H9 (cell line): ENCODE measurements at regions not wholly inside any gene's neighbourhood (a gene's known extent, or its start where the extent isn't known, plus 50 kb on each side); places are given as distances from the start of the nearest gene placed in this dataset.
A peak's percentile ranks its signal among the peaks of the same experiment; 100 is the strongest.

Source experiments
- DNase-seq: peaks from one replicate; pipeline ENCODE4 v3.0.0-alpha.2; 2017
- H2AFZ ChIP-seq: one replicate; pipeline ENCODE4 v1.6.1; 2013; ENCODE audit warnings: mild to moderate bottlenecking, low read length, control low read depth, moderate library complexity
- H2AK5ac ChIP-seq: 2 replicates; pipeline ENCODE4 v1.6.1; 2013; ENCODE audit warnings: low read length, control low read depth, mixed read lengths; ENCODE audit not compliant: insufficient read length
- H2BK120ac ChIP-seq: one replicate; pipeline ENCODE4 v1.6.1; 2013; ENCODE audit warnings: low read depth, mild to moderate bottlenecking, low read length, control low read depth, inconsistent platforms; ENCODE audit not compliant: poor library complexity, severe bottlenecking
- H2BK12ac ChIP-seq: 2 replicates; pipeline ENCODE4 v1.6.1; 2013; ENCODE audit warnings: low read length, control low read depth, mixed read lengths, low read depth; ENCODE audit not compliant: insufficient read length
- H2BK15ac ChIP-seq: 2 replicates; pipeline ENCODE4 v1.6.1; 2013; ENCODE audit warnings: low read depth, low read length, control low read depth
- H2BK20ac ChIP-seq: one replicate; pipeline ENCODE4 v1.6.1; 2013; ENCODE audit warnings: low read depth, mild to moderate bottlenecking, low read length, control low read depth, inconsistent platforms; ENCODE audit not compliant: poor library complexity, severe bottlenecking
- H2BK5ac ChIP-seq: 2 replicates; pipeline ENCODE4 v1.6.1; 2013; ENCODE audit warnings: low read length, control low read depth, mixed read lengths; ENCODE audit not compliant: insufficient read length
- H3K14ac ChIP-seq: 2 replicates; pipeline ENCODE4 v1.6.1; 2013; ENCODE audit warnings: low read length, control low read depth; ENCODE audit not compliant: insufficient read depth
- H3K18ac ChIP-seq: 2 replicates; pipeline ENCODE4 v1.6.1; 2013; ENCODE audit warnings: low read depth, mild to moderate bottlenecking, mixed read lengths, low read length, control low read depth; ENCODE audit not compliant: insufficient read length
- H3K23ac ChIP-seq: 2 replicates; pipeline ENCODE4 v1.6.1; 2013; ENCODE audit warnings: low read length, control low read depth, mixed read lengths, low read depth; ENCODE audit not compliant: insufficient read length
- H3K23me2 ChIP-seq: 2 replicates; pipeline ENCODE4 v1.6.1; 2013; ENCODE audit warnings: low read depth, mild to moderate bottlenecking, mixed read lengths, low read length, control low read depth; ENCODE audit not compliant: insufficient read length, poor library complexity, severe bottlenecking
- H3K27ac ChIP-seq: 2 replicates; pipeline ENCODE4 v1.5.1; 2013; ENCODE audit warnings: low read length, control low read depth, mixed read lengths, low read depth; ENCODE audit not compliant: insufficient read length
- H3K27me3 ChIP-seq: 2 replicates; pipeline ENCODE4 v1.6.1; 2013; ENCODE audit warnings: low read length, control low read depth, inconsistent platforms; ENCODE audit not compliant: insufficient read depth
- H3K4ac ChIP-seq: 2 replicates; pipeline ENCODE4 v1.6.1; 2013; ENCODE audit warnings: low read depth, mild to moderate bottlenecking, control low read depth, inconsistent platforms, low read length, moderate library complexity
- H3K4me1 ChIP-seq: 2 replicates; pipeline ENCODE4 v1.6.1; 2013; ENCODE audit warnings: low read length, control low read depth, inconsistent platforms; ENCODE audit not compliant: insufficient read depth
- H3K4me2 ChIP-seq: 2 replicates; pipeline ENCODE4 v1.6.1; 2013; ENCODE audit warnings: low read length, control low read depth, mixed read lengths; ENCODE audit not compliant: insufficient read length, insufficient read depth
- H3K56ac ChIP-seq: 2 replicates; pipeline ENCODE4 v1.6.1; 2013; ENCODE audit warnings: low read depth, mild to moderate bottlenecking, mixed read lengths, low read length, control low read depth; ENCODE audit not compliant: insufficient read length
- H3K79me1 ChIP-seq: 2 replicates; pipeline ENCODE4 v1.6.1; 2013; ENCODE audit warnings: low read depth, mild to moderate bottlenecking, moderate library complexity, low read length, control low read depth, inconsistent platforms; ENCODE audit not compliant: insufficient read depth, poor library complexity, severe bottlenecking
- H3K79me2 ChIP-seq: 2 replicates; pipeline ENCODE4 v1.6.1; 2013; ENCODE audit warnings: low read length, control low read depth, inconsistent platforms; ENCODE audit not compliant: insufficient read depth
- H3K9ac ChIP-seq: 2 replicates; pipeline ENCODE4 v1.6.1; 2013; ENCODE audit warnings: low read length, control low read depth, mixed read lengths; ENCODE audit not compliant: insufficient read length; ENCODE audit errors: extremely low read depth
- H3K9me3 ChIP-seq: one replicate; pipeline ENCODE4 v1.6.1; 2013; ENCODE audit warnings: low read depth, low read length, inconsistent platforms; ENCODE audit not compliant: control insufficient read depth
- H3T11ph ChIP-seq: one replicate; pipeline ENCODE4 v1.6.1; 2013; ENCODE audit warnings: mild to moderate bottlenecking, low read length, control low read depth, inconsistent platforms
- H4K20me1 ChIP-seq: one replicate; pipeline ENCODE4 v1.6.1; 2013; ENCODE audit not compliant: control insufficient read depth, insufficient read length, insufficient read depth
- H4K5ac ChIP-seq: 2 replicates; pipeline ENCODE4 v1.6.1; 2013; ENCODE audit warnings: low read depth, mild to moderate bottlenecking, mixed read lengths, low read length, control low read depth; ENCODE audit not compliant: insufficient read length
- H4K8ac ChIP-seq: replicated peaks from 2 replicates; pipeline ENCODE4 v1.6.1; 2013; ENCODE audit warnings: low read length, control low read depth, mixed read lengths, low read depth; ENCODE audit not compliant: insufficient read length
- H4K91ac ChIP-seq: 2 replicates; pipeline ENCODE4 v1.6.1; 2013; ENCODE audit warnings: low read depth, mild to moderate bottlenecking, moderate library complexity, mixed read lengths, low read length, control low read depth; ENCODE audit not compliant: insufficient read length
- H3K27ac Mint-ChIP-seq, 3 experiments: 2 replicates in 2 of 3; 3 replicates in 1 of 3; pipeline ENCODE4 v1.8.0; 2020 to 2021; ENCODE audit warnings: mixed read lengths in 3 of 3, mild to moderate bottlenecking in 1 of 3, moderate library complexity in 1 of 3
- H3K27me3 Mint-ChIP-seq: 2 replicates; pipeline ENCODE4 v1.8.0; 2021; ENCODE audit warnings: low read depth, mild to moderate bottlenecking, moderate library complexity, mixed read lengths
- H3K36me3 Mint-ChIP-seq, 3 experiments: 2 replicates in 2 of 3; 3 replicates in 1 of 3; pipeline ENCODE4 v1.8.0; 2020 to 2021; ENCODE audit warnings: low read depth in 3 of 3, mixed read lengths in 3 of 3; ENCODE audit not compliant: insufficient read depth in 1 of 3
- H3K4me1 Mint-ChIP-seq, 2 experiments: 2 replicates each; pipeline ENCODE4 v1.8.0; 2020; ENCODE audit warnings: mixed read lengths in 2 of 2
- H3K4me3 Mint-ChIP-seq, 2 experiments: 2 replicates in 1 of 2; 3 replicates in 1 of 2; pipeline ENCODE4 v1.8.0; 2020 to 2021; ENCODE audit warnings: mild to moderate bottlenecking in 2 of 2, mixed read lengths in 2 of 2, moderate library complexity in 1 of 2
- H3K9me3 Mint-ChIP-seq, 2 experiments: 2 replicates in 1 of 2; 3 replicates in 1 of 2; pipeline ENCODE4 v1.8.0; 2020; ENCODE audit warnings: mild to moderate bottlenecking in 2 of 2, mixed read lengths in 2 of 2, moderate library complexity in 1 of 2
- CTCF ChIP-seq: fragments of 200-600 bp; sonication (generic); conservative IDR thresholded peaks from 3 replicates; pipeline ENCODE4 v1.8.0; 2021; ENCODE audit warnings: antibody characterized with exemption, mild to moderate bottlenecking
- WGBS: extraction: QIAGEN DNeasy Blood & Tissue Kit; methylation state at CpG from one replicate; pipeline ENCODE4 v1.1.7; 2013; ENCODE audit warnings: missing lambda C conversion rate, low lambda C conversion rate, mixed read lengths; ENCODE audit not compliant: insufficient read length; ENCODE audit errors: extremely low coverage; 5-methylcytosine and 5-hydroxymethylcytosine counted together

DNA sequence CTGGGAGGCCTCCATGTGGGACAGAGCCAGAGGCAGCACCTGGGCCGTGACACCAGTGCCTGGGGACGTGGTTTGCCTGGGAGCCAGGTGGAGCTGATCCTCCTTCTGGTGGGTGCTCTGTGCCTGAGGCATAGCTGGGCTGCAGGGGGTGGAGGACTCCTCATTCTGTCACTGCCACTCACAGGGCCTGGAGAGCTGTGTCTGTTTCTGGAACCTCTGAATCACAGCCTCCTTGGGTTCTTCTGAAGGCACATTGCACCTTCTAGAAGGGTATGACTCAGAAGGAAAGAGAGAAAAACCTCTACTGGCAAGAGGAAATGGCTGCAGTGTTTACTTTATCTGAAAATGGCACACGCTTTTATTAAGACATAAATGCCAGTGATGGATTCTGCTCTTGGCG is 659.8 kb downstream of the VRK1 start:
- Histone ChIP-seq H3K4ac (no peak overlapping the region), H3K27ac (no peak overlapping the region), H3K14ac (peak overlapping the region; percentile 56; the same call in 1 of the 2 replicates), H2BK20ac (no peak overlapping the region), H4K20me1 (no peaks in the 10 kb centered on the region), H4K8ac (no peak overlapping the region), H2BK120ac (no peak overlapping the region), H3K23ac (no peak overlapping the region), H4K5ac (no peak overlapping the region), H2BK12ac (no peak overlapping the region), H3T11ph (no peak overlapping the region), H3K23me2 (peaks cover 9% of the 10 kb centered on the region), H2BK5ac (no peak overlapping the region), H3K79me1 (no peaks in the 10 kb centered on the region), H3K4me2 (no peak overlapping the region), H4K91ac (no peak overlapping the region), H3K79me2 (no peaks in the 10 kb centered on the region), H3K27me3 (no peaks in the 10 kb centered on the region; the same call in 1 of the 2 replicates), H3K9me3 (no peaks in the 10 kb centered on the region), H2AFZ (no peak overlapping the region), H2AK5ac (no peak overlapping the region), H3K56ac (no peak overlapping the region), H2BK15ac (no peak overlapping the region), H3K9ac (no peak overlapping the region), H3K18ac (no peak overlapping the region), H3K4me1 (peaks cover 2% of the 10 kb centered on the region; the same call in 1 of the 2 replicates)
- Mint-ChIP-seq H3K9me3 (peaks cover 7 to 9% of the 10 kb centered on the region in 2 experiments), H3K27me3 (peaks cover 33% of the 10 kb centered on the region), H3K36me3 (peaks cover 2 to 8% (median 6%) of the 10 kb centered on the region in 3 experiments; a peak in 6 of 7 replicates), H3K4me1 (peaks cover 17 to 19% of the 10 kb centered on the region in 2 experiments), H3K4me3 (no peak overlapping the region), H3K27ac (no peak overlapping the region)
- DNase-seq, result no peak
- no CpG with 5 or more reads among the region's 4 CpGs for WGBS
- TF ChIP-seq CTCF, result no peak
